Nephron progenitor cell (in vitro differentiated cells): ENCODE measurements at regions not wholly inside any gene's neighbourhood (a gene's known extent, or its start where the extent isn't known, plus 50 kb on each side); places are given as distances from the start of the nearest gene placed in this dataset.

Experiments
- DNase-seq: peaks from one replicate; pipeline ENCODE4 v3.0.0; 2021
- H3K27ac Mint-ChIP-seq: 2 replicates; pipeline ENCODE4 v1.8.0; 2021; ENCODE audit warnings: mild to moderate bottlenecking, moderate library complexity, mixed read lengths
- H3K27me3 Mint-ChIP-seq: 2 replicates; pipeline ENCODE4 v1.8.0; 2021; ENCODE audit warnings: mild to moderate bottlenecking, low read depth, mixed read lengths; ENCODE audit not compliant: poor library complexity
- H3K36me3 Mint-ChIP-seq: 2 replicates; pipeline ENCODE4 v1.8.0; 2021; ENCODE audit warnings: low read depth, mixed read lengths
- H3K4me1 Mint-ChIP-seq: 2 replicates; pipeline ENCODE4 v1.8.0; 2021; ENCODE audit warnings: mixed read lengths
- H3K4me3 Mint-ChIP-seq: 2 replicates; pipeline ENCODE4 v1.8.0; 2021; ENCODE audit warnings: mild to moderate bottlenecking, moderate library complexity, mixed read lengths
- H3K9me3 Mint-ChIP-seq: 2 replicates; pipeline ENCODE4 v1.8.0; 2021; ENCODE audit warnings: mild to moderate bottlenecking, moderate library complexity, mixed read lengths
- TF ChIP-seq, protein P1 (sequence below): fragments of 200-600 bp; sonication (generic); IDR thresholded peaks from 2 replicates; pipeline ENCODE4 v1.5.0; 2021; ENCODE audit warnings: antibody characterized with exemption

DNA sequence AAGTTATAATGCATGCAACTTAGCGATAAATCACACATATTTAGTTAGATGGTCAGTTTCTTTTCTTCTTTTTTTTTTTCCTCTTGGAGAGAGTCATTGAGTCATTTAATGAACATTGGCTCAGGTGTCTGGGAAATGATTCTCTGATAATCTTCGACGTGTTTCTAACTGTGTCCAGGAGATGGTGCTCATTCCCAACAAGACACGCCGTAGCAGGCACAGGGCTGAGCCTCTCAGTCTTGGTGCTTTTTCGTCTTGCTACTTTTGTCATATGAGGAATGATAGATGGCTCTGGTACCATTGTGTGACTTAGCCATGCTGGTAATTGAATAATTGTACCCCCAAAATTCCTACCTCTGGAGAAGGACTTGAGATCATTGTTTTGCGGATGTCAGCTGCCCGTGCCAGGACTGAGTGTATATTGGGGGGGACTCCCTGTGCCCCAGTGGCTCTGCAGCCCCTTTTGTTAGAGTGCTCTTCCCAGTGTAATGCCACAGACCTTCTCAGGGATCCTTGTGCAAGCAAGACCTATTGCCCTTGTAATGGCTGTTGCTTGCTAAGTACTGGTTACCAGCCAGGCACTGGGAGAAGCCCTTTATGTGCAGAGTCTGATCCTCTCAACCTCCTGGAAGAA is 107.6 kb upstream of the CYRIA start:
- no peak overlapping the region for H3K4me3 Mint-ChIP-seq
- peaks cover 15% of the 10 kb centered on the region for H3K27me3 Mint-ChIP-seq
- peaks cover 30% of the 10 kb centered on the region for H3K4me1 Mint-ChIP-seq
- peak; percentile 57 for DNase-seq
- TF ChIP-seq, protein P1, sequence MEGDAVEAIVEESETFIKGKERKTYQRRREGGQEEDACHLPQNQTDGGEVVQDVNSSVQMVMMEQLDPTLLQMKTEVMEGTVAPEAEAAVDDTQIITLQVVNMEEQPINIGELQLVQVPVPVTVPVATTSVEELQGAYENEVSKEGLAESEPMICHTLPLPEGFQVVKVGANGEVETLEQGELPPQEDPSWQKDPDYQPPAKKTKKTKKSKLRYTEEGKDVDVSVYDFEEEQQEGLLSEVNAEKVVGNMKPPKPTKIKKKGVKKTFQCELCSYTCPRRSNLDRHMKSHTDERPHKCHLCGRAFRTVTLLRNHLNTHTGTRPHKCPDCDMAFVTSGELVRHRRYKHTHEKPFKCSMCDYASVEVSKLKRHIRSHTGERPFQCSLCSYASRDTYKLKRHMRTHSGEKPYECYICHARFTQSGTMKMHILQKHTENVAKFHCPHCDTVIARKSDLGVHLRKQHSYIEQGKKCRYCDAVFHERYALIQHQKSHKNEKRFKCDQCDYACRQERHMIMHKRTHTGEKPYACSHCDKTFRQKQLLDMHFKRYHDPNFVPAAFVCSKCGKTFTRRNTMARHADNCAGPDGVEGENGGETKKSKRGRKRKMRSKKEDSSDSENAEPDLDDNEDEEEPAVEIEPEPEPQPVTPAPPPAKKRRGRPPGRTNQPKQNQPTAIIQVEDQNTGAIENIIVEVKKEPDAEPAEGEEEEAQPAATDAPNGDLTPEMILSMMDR, result peak; percentile 63
- no peaks in the 10 kb centered on the region for H3K36me3 Mint-ChIP-seq
- H3K9me3 Mint-ChIP-seq, result no peaks in the 10 kb centered on the region
- H3K27ac Mint-ChIP-seq, result no peak overlapping the region

DNA sequence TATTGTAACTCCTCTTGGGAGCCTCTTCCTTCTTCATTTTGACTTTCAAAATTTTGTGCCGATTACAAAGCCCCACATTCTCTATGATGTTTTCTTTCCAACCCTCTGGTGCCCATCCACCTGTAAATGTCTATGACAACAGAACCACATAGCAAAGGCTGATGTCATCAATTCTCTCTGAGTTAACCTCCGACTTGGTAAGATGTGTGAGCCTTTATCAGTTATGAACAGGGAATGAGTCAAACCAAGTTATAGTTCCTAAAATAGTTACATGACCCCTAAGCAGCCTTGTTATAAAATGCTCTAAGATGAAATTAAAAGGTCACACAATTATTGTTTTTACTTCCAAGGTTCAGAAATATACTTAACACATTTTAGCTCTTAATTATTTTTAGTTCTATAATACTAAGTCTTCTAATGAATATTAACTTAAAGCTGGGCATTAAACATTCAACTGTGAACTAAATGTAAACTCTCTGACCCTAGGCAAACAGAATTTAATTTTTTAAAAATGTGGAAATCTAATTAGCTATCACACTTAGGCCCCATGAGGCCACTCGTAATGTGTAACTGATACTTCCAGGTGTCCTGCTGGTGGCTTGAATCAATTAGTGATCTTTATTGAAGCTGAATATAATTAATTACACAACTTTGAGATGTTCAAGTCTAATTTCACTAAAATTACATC is 102.3 kb upstream of the CYRIA start:
- no peak overlapping the region for H3K27ac Mint-ChIP-seq
- no peak for DNase-seq
- H3K4me3 Mint-ChIP-seq, result no peak overlapping the region
- TF ChIP-seq, protein P1, result no peak
- H3K36me3 Mint-ChIP-seq, result no peaks in the 10 kb centered on the region
- H3K9me3 Mint-ChIP-seq, result peaks cover 4% of the 10 kb centered on the region
- H3K27me3 Mint-ChIP-seq, result peaks cover 18% of the 10 kb centered on the region
- peaks cover 10% of the 10 kb centered on the region for H3K4me1 Mint-ChIP-seq

DNA sequence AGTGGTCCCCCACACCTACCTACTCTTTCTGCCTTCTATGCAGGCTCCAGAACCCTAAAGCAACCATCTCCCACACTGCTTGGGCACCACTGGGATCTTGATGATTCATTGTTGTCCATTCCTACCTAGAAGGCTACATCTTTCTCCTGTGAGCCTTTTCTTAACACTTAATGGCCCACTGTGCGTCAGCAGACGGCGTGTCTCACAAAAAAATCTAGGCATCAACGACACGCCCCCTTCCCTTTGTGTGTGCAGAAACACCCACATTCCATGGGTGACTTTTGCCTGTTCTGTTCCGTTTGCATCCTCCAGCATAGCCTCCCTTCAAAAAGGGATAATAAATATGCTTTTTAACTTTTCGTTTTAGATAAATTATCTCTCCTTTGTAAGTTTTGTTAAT is 99.7 kb upstream of the CYRIA start:
- DNase-seq, result no peak
- H3K36me3 Mint-ChIP-seq, result no peaks in the 10 kb centered on the region
- H3K9me3 Mint-ChIP-seq, result peaks cover 4% of the 10 kb centered on the region
- peaks cover 5% of the 10 kb centered on the region for H3K4me1 Mint-ChIP-seq
- TF ChIP-seq, protein P1, result no peak
- H3K4me3 Mint-ChIP-seq, result no peak overlapping the region
- no peak overlapping the region for H3K27ac Mint-ChIP-seq
- peaks cover 15% of the 10 kb centered on the region for H3K27me3 Mint-ChIP-seq

DNA sequence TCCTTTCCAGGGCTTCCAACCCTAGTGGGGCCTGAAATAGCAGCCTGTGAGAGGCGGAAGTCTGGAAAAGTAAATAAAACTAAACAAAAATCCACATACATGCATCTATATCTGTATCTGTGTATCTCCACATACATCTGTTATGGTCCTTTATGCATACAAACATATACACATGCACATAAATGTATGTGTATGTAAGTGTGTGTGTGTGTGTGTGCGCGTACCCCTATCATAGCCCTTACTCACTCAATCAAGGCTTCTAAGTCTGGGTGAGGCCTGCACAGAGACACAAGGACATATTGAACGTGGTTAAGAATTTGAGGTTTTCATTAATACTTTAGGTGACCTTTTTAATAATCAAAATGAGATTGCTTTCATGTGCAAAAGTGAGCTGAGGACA is 98.9 kb upstream of the CYRIA start:
- H3K27me3 Mint-ChIP-seq, result peaks cover 11% of the 10 kb centered on the region
- peaks cover 5% of the 10 kb centered on the region for H3K4me1 Mint-ChIP-seq
- TF ChIP-seq, protein P1, result no peak
- no peaks in the 10 kb centered on the region for H3K36me3 Mint-ChIP-seq
- H3K4me3 Mint-ChIP-seq, result no peak overlapping the region
- H3K9me3 Mint-ChIP-seq, result peaks cover 4% of the 10 kb centered on the region
- H3K27ac Mint-ChIP-seq, result no peak overlapping the region
- no peak for DNase-seq

DNA sequence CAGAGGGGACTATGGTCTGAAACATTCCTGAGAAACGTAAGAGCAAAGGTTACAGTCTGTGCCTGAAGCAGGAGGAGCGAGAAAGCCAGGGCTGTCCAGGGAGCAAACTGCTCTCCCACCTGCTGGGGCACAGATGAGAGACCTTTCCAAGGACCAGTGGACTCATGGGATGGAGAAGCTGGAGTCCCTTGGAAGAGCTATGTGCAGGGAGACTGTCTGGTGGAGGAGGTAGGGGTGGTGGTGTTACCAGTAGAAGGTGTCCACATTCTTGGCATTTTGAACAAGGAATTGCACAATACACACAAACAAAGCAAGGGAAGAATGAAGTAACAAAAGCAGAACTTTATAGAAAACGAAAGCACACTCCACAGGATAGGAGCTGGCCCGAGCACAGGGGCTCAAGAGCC is 97.9 kb upstream of the CYRIA start:
- Mint-ChIP-seq H3K4me3 (no peak overlapping the region), H3K27ac (no peak overlapping the region), H3K9me3 (peaks cover 4% of the 10 kb centered on the region), H3K36me3 (no peaks in the 10 kb centered on the region), H3K4me1 (peaks cover 5% of the 10 kb centered on the region), H3K27me3 (peaks cover 6% of the 10 kb centered on the region)
- DNase-seq, result no peak
- TF ChIP-seq, protein P1, result no peak

DNA sequence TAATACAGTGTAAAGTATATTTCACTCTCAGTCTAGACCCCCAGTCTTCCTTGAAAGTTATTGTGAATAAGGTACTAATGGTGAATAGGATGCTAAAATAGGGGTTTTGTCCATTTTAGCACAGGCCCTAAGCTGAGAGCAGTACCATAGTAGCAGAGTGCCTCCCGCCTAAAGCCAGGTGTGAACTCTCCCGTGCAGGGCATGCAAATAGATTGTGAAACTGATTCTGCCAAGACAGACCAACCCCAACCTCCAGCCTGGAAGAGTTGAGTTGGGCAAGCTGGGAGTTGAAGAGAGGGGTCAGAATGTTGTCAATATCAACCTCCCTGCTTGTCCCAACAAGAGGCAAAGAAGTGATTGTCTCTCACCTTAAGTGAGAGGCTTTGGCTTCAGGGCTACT is 97.4 kb upstream of the CYRIA start:
- DNase-seq, result no peak
- H3K4me1 Mint-ChIP-seq, result peaks cover 5% of the 10 kb centered on the region

More for the DNA sequence above, 97.4 kb upstream of the CYRIA start:
- Mint-ChIP-seq H3K9me3 (peaks cover 4% of the 10 kb centered on the region), H3K4me3 (no peak overlapping the region), H3K27me3 (peaks cover 6% of the 10 kb centered on the region), H3K27ac (no peak overlapping the region), H3K36me3 (no peaks in the 10 kb centered on the region)
- TF ChIP-seq, protein P1, result no peak
